Suprapubic skin (tissue), 4 donors: ENCODE measurements at regions not wholly inside any gene's neighbourhood (a gene's known extent, or its start where the extent isn't known, plus 50 kb on each side); places are given as distances from the start of the nearest gene placed in this dataset.

ENCODE experiments used
- CTCF ChIP-seq, 2 donors: fragments of 200-600 bp in 1 of 2; fragments of 450-650 bp in 1 of 2; sonication (generic) in 1 of 2; IDR thresholded peaks; one replicate each; pipeline ENCODE4 v1.5.1; 2016 to 2019; ENCODE audit warnings: antibody characterized with exemption in 2 of 2, mild to moderate bottlenecking in 1 of 2, moderate library complexity in 1 of 2
- EP300 ChIP-seq: sonication (generic); formaldehyde crosslinking; IDR thresholded peaks from one replicate; pipeline ENCODE4 v1.6.1; 2017; ENCODE audit warnings: antibody characterized with exemption
- POLR2A ChIP-seq, 2 donors: fragments of 450-650 bp; IDR thresholded peaks; one replicate each; pipeline ENCODE4 v1.6.1; 2017; ENCODE audit warnings: antibody characterized with exemption in 2 of 2, mild to moderate bottlenecking in 2 of 2, moderate library complexity in 2 of 2
- POLR2AphosphoS5 ChIP-seq, 3 donors: sonication (generic); formaldehyde crosslinking; IDR thresholded peaks; one replicate each; pipeline ENCODE4 v1.6.1; 2017; ENCODE audit warnings: antibody characterized with exemption in 3 of 3

- no peak for TF ChIP-seq CTCF (IDR thresholded peaks at IDR 0.05)
- no peak for TF ChIP-seq POLR2AphosphoS5 (IDR thresholded peaks at IDR 0.05)
- TF ChIP-seq EP300, result no peak
- TF ChIP-seq POLR2A (IDR thresholded peaks at IDR 0.05), result no peak
Observed at GRCh38 chr11:38517991-38518390, 1920.0 kb upstream of the RAG2 start.
